ENCODE measurements at regions not wholly inside any gene's neighbourhood (a gene's known extent, or its start where the extent isn't known, plus 50 kb on each side); places are given as distances from the start of the nearest gene placed in this dataset.
A peak's percentile ranks its signal among the peaks of the same experiment; 100 is the strongest.
"Not testable (repeated sequence)": the region's sequence is repeated elsewhere in the genome, so short reads cannot be mapped to it uniquely, and the experiment has no call there.

- no peak for ATAC-seq
- no peak for DNase-seq (ENCODE audit: low spot score)
Observed at GRCh38 chr18:25516747-25517498, 165.0 kb upstream of the ZNF521 start.

GRCh38 chr18:25516121-25516520, 164.2 kb upstream of the ZNF521 start:
- DNase-seq (ENCODE audit: low spot score) (no peak), ATAC-seq (no peak)

DNA sequence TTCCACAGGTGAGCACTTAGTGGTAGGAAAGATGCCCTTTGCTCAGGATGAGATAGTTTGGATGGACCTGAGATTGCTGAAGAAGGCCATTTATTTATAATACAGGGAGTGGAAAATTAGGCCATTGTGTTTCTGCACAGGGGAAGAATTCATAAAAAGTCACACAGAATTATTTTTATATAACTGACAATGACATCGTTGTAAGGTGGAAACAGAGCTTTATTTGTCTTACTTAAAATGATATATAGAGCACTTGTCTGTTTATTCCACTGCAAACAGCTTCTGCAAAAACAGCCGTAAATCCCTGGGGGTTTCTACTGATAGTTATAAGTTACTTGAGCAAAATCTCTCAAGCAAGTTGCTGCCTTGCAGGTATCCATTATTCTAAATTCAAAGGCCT, 158.1 kb upstream of the ZNF521 start:
- DNase-seq (ENCODE audit: low spot score) (no peak), ATAC-seq (no peak)

- DNase-seq (ENCODE audit: low spot score) (no peak), ATAC-seq (peak; percentile 79)
Observed at GRCh38 chr18:25503567-25504081, 151.7 kb upstream of the ZNF521 start.

DNA sequence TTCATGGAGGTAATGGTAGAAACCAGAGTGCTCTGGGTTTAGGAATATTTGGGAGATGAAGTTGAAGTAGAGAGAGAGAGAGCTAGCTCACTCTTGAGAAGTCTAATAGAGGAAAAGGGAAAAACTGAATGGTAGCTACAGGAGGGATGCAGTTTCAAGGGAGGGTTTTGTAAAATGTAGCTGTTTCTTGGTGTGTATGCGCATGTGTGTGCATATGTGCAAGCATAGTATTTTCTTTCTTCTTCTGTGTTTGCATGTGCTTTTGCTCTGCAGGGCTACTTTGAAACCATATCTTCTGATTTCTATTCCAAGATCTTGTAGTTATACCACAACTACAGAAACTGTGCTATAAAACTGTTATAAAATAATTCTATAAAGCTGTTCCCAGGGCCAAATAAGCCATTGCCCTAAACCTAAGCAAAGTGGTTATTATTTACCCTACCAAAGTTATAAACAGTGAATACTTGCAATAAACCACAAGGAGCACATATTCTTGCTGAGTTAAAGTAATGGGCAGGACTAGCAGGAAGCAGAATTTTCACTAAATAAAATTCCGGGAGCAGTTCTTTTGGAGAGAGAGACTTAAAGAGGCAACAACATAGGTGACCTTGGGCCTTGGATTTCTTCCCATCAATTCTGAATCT, 145.3 kb upstream of the ZNF521 start:
- ATAC-seq (no peak), DNase-seq (ENCODE audit: low spot score) (no peak)

GRCh38 chr18:25496544-25496943, 144.6 kb upstream of the ZNF521 start:
- ATAC-seq (no peak), DNase-seq (ENCODE audit: low spot score) (no peak)

GRCh38 chr18:25495606-25496005, 143.6 kb upstream of the ZNF521 start:
- no peak for ATAC-seq

DNA sequence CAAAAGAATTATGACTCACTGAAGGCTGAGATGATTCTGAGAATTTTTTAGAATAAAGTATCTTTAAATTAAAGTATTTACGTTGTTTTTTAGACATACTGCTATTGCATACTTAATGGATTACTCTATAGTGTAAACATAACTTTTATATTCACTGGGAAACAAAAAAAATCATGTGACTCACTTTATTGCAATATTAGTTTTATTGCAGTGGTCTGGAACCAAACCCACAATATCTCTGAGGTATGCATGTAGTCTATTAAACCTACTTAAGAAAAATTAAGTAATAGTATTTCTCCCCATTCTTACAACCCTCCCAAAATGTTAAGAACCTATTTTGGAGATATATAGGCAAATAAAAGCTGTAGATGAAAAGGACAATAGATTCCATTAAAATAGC, 142.9 kb upstream of the ZNF521 start:
- DNase-seq (ENCODE audit: low spot score) (no peak), ATAC-seq (no peak)

More at GRCh38 chr18:25495606-25496005, 143.6 kb upstream of the ZNF521 start:
- no peak for DNase-seq (ENCODE audit: low spot score)

DNA sequence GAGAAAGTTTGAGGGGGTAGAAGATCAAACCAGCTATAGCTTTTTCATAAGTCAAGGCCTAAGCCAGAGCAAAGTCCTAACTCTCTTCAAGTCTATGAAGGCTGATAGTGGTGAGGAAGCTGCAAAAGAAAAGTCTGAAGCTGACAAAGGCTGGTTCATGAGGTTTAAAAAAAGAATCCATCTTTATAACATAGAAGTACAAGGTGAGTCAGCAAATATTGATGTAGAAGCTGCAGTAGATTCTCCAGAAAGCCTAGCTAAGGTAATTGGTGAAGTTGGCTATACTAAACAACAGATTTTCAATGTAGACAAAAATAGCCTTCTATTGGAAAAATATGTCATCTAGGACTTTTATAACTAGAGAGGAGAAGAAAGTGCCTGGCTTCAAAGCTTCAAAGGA, 141.4 kb upstream of the ZNF521 start:
- ATAC-seq (no peak), DNase-seq (ENCODE audit: low spot score) (no peak)

DNA sequence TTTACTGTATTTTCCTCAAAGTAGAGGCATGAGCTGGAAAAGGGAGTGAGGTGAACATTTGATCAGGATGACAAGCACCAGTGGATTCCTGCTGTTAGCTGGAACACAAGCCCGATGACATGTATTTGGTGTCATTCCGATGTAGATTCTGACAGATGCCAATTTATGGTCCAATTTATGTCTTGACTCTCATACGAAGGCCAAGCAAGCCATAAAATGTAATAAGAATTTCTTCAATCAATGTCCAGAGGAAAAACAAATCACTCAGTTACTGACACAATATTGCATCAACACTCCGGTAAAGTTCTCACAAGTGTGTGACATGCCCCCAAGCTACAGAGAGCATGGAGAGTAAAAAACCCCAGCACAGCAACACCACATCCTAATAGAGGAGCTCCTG, 138.3 kb upstream of the ZNF521 start:
- ATAC-seq (no peak), DNase-seq (ENCODE audit: low spot score) (no peak)

DNA sequence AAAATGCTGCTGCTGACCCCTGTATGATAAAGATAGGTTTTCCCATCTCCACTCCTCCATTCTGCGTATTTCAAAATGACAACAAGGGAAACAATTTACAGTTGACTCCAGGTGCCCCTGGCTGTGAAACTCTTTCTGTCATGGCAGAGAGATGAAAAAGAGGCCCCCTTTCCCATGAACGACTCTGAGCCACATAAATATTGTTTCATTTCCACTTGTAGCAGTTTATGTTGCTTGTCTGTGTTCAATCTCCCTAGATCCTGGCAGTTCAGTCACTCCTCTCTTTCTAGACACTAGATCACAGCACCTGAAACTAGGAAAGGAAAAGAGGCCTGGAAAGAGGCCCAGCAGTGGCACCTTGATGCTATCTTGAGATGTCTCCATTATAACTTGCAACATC, 121.0 kb upstream of the ZNF521 start:
- ATAC-seq: no peak
- no peak for DNase-seq (ENCODE audit: low spot score)

DNA sequence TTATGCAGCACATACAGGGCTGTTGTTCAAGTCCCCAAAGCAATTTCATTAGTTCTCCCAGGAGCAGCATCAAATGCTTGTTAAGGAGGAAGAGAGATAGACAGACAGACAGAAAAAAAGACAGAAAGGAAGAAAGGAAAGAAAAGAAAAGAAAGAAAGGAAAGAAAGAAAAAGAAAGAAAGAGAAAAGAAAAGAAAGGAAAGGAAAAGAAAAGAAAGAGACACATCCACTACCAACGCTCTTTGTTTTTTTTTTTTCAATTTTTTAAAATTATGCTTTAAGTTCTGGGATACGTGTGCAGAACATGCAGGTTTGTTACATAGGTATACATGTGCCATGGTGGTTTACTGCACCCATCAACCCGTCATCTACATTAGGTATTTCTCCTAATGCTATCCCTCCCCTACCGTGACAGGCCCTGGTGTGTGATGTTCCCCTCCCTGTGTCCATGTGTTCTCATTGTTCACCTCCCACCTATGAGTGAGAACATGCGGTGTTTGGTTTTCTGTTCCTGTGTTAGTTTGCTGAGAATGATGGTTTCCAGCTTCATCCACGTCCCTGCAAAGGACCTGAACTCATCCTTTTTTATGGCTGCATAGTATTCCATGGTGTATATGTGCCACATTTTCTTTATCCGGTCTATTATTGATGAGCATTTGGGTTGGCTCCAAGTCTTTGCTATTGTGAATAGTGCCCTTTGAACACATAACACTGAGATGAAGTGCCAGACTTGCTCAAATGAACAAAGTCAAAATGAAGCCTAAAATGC, 119.0 kb upstream of the ZNF521 start:
- not testable (repeated sequence) for DNase-seq (ENCODE audit: low spot score); ATAC-seq

DNA sequence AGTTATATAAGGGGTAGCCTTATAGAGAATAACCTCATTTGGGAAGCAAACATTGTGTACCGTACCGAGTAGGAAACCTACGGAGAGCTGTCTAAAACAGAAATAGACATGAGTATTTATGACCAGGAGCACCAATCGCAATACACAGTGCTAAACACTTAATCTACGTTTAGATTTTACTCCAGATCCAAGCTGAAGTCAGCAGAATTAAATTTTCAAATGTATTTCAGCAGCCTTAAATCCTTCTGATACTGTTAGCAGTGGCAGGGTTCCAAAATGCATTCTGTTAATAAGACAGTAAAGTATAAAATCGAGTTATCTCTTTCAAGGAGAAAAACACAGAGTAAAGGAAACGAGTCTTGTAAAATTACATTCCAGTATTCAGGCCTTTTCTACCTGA, 118.1 kb upstream of the ZNF521 start:
- DNase-seq (ENCODE audit: low spot score): no peak

GRCh38 chr18:25469489-25469888, 117.5 kb upstream of the ZNF521 start:
- no peak for ATAC-seq
- DNase-seq (ENCODE audit: low spot score): no peak

More for the DNA sequence above, 118.1 kb upstream of the ZNF521 start:
- ATAC-seq: no peak

- DNase-seq (ENCODE audit: low spot score) (no peak), ATAC-seq (no peak)
Observed at GRCh38 chr18:25467226-25467987, 115.4 kb upstream of the ZNF521 start.

DNA sequence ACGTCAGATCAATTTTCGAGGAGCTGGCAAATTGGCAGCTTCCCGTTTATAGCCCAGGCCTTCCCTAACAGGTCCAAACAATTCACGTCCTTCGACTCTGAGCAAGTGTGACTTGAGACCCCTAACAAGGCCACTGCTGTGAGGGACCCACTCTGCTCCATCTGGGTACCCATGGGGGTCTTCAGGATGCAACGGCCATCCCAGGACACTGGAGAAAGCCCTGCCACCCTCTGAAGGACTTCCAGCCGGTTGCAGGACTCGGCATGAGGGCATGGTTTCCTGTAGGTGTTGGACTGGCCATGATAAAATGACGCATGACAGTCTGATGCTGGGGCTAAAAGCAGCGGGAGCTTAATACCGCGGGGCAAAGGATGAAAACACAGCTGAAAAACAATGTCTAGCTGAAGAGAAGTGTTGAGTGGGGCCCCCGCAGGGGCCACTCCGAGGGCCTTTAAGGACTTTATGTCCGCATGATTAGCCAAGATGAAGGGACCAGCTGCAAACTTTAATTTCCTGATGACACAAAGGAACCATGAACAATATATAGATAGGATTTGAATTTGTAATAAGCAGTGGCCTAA, 113.3 kb upstream of the ZNF521 start:
- ATAC-seq (no peak), DNase-seq (ENCODE audit: low spot score) (no peak)

DNA sequence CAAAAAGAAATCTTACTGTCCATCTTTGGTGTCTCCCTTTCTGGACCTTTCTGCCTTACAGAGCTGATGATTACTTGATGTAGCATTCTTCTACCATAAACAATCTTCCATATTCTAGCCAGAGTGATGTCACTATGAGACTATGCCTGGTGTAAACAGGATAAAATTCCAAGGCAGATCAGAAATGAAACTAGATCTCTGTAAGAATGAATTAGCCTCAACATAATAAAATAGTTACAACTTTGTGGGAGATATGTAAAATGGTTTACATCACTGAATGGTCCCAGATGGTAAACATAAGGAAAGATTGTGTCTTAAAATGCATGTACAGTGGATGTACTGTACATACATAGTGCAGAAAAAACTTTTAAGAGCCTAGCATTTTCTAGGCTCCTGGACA, 112.3 kb upstream of the ZNF521 start:
- no peak for ATAC-seq

DNA sequence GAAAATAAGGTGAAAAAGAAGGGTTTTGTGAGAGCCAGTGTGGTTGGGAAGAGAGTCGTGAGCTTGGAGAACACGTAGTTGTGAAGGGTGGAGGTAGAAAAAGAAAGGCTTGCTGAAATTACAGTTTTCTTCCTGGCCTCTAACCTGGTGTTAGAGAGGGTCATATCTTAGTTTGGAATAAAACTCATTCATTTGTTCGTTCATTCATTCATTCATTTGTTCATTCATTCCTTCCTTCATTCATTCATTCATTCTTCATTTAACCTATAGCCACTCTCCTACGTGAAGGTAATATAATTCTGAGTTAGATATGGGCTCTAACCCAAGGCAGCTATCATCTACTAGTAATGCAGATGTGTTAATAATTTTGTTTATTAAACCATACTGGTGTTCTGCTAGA, 111.8 kb upstream of the ZNF521 start:
- no peak for ATAC-seq

More for the DNA sequence above, 112.3 kb upstream of the ZNF521 start:
- DNase-seq (ENCODE audit: low spot score): no peak

DNA sequence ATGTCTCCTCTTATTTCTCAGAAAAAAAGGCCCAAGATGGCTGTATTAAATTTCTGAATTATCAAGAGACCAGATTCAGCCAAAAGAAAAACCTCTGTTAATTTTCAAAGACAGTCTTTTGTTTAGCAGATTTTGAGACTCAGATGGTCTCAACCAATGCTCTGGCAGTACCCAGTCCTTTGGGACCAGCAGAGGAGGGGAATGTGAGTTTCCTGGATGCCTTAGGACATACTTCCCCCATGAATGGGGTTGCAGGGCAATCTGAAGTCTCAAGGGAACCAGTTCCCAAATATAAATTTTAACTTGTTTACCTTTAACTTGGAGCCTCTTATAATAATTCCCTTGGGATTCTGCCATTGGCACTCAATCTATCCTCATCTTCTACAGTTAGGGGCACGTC, 107.8 kb upstream of the ZNF521 start:
- ATAC-seq (no peak), DNase-seq (ENCODE audit: low spot score) (no peak)

More for the DNA sequence above, 111.8 kb upstream of the ZNF521 start:
- DNase-seq (ENCODE audit: low spot score): no peak

DNA sequence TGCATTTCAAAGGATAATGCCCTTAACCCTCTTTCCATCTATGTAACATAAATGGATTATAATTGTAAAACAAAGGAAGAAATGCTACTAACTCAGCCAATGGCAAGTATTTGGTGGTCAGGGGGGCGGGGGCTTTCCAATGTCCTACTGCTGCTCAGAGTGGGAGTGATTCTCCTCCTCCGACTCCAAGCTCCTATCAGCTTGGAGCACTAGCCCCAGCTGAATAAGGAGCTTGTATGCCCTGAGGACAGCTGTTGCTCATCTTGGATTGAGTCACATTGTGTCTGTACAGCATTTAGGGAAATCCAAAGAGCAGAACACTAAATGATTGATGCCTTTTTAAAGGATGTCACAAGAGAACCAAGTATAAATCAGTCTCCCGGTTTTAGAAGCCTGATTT, 105.6 kb upstream of the ZNF521 start:
- DNase-seq (ENCODE audit: low spot score): no peak
- ATAC-seq: no peak

- no peak for DNase-seq (ENCODE audit: low spot score)
- ATAC-seq: no peak
Observed at GRCh38 chr18:25457126-25457525, 105.2 kb upstream of the ZNF521 start.
